ENCODE measurements at regions not wholly inside any gene's neighbourhood (a gene's known extent, or its start where the extent isn't known, plus 50 kb on each side); places are given as distances from the start of the nearest gene placed in this dataset.

DNA sequence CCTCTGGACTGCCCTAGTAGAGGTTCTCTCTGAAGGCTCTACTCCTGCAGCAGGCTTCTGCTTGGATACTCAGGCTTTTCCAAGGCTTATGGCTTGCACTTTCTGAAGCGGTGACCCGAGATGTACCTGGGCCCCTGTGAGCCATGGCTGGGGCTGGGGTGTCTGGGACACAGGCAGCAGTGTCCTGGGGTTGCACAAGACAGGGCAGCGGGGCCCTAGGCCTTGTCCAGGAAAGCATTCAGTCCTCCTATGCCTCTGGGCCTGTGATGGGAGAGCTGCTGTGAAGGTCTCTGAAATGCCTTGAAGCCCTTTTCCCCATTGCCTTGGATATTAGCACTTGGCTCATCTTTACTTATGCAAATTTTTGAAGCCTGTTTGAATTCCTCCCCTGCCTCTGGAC lies 192.2 kb downstream of the YTHDC2 start:
- TF ChIP-seq RAD21 (IDR thresholded peaks at IDR 0.05; ENCODE audit: low read length), result no peak
- TF ChIP-seq RCOR1 (IDR thresholded peaks at IDR 0.05; ENCODE audit: insufficient replicate concordance, low read length), result no peak
- no peak for TF ChIP-seq ELK1 (IDR thresholded peaks at IDR 0.05; ENCODE audit: borderline replicate concordance, low read depth, low read length)
- H3K4me1 ChIP-seq (ENCODE audit: control insufficient read depth, insufficient read depth, low read length), result no peaks in the 10 kb centered on the region
- no CpG with 5 or more reads among the region's 3 CpGs for WGBS, 2 experiments (ENCODE audit: extremely low coverage in 2 of 2, insufficient read length in 1 of 2)
- no peak overlapping the region for H4K91ac ChIP-seq (ENCODE audit: insufficient read depth, low read depth, low read length)
- H4K20me1 ChIP-seq (ENCODE audit: insufficient read depth, low read length), result no peaks in the 10 kb centered on the region
- no peak overlapping the region for H2BK15ac ChIP-seq (ENCODE audit: low read depth, low read length)
- H3K79me1 ChIP-seq (ENCODE audit: low read depth in 1 of 2, low read length in 2 of 2), result no peaks in the 10 kb centered on the region
- BruUV-seq (replicated peaks), result no TSS peak
- H3K9me3 ChIP-seq (ENCODE audit: control insufficient read depth, insufficient read depth, low read length), result 0 out of 2 replicates have a peak, but pooled peaks cover 2% of the 10 kb centered on the region
- CTCF ChIA-PET, result no interaction called here
- no peak overlapping the region for H3K27ac ChIP-seq (ENCODE audit: insufficient read depth, low read length)
- dilution Hi-C loops (cut with HindIII; ENCODE audit: low sequenced_read_pairs, unreplicated experiment) (no loop called here), intact Hi-C loops (cut with micrococcal nuclease) (no loop called here), in situ Hi-C loops (cut with MboI; ENCODE audit: low sequenced_read_pairs) (no loop called here)
- no peak overlapping the region for H2AFZ ChIP-seq (replicated peaks; ENCODE audit: low read length, poor library complexity)
- no peaks in the 10 kb centered on the region for H3K9me1 ChIP-seq (ENCODE audit: insufficient read depth, low read length)
- no peak for ATAC-seq (ENCODE audit: low read depth)
- H3K56ac ChIP-seq (ENCODE audit: extremely low read depth, insufficient read depth, low read length), result no peak overlapping the region
- DNase-seq, result no peak
- POLR2A ChIA-PET (ENCODE audit: unreplicated experiment), result no interaction called here
- no peaks in the 10 kb centered on the region for H3K36me3 ChIP-seq (ENCODE audit: control insufficient read depth, insufficient read depth, low read length)
- H4K5ac ChIP-seq (ENCODE audit: low read depth, low read length), result no peak overlapping the region
- no peak overlapping the region for H2BK20ac ChIP-seq (ENCODE audit: low read depth, low read length)
- H2BK120ac ChIP-seq (ENCODE audit: low read depth, low read length), result no peak overlapping the region
- no peak overlapping the region for H2AK9ac ChIP-seq (replicated peaks; ENCODE audit: low read depth, low read length, poor library complexity)
- H3K4ac ChIP-seq (ENCODE audit: low read depth, low read length), result no peak overlapping the region
- no peak overlapping the region for H3K4me3 ChIP-seq (ENCODE audit: insufficient read depth, low read depth, low read length)
- H3K4me2 ChIP-seq (ENCODE audit: low read depth, low read length), result no peak overlapping the region
- no peak overlapping the region for H3K23ac ChIP-seq (ENCODE audit: low read depth, low read length)
- no peak overlapping the region for H4K8ac ChIP-seq (ENCODE audit: low read depth in 2 of 2, low read length in 2 of 2)
- H2BK5ac ChIP-seq (ENCODE audit: low read depth, low read length, poor library complexity, severe bottlenecking), result no peak overlapping the region
- H3K27me3 ChIP-seq (ENCODE audit: control insufficient read depth, insufficient read depth, low read length), result no peaks in the 10 kb centered on the region
- H3K14ac ChIP-seq (replicated peaks; ENCODE audit: low read depth, low read length), result no peak overlapping the region
- H2AK5ac ChIP-seq (ENCODE audit: low read depth, low read length), result no peak overlapping the region
- no peak overlapping the region for H3K9ac ChIP-seq (ENCODE audit: low read depth, low read length)
- no peak overlapping the region for H3K18ac ChIP-seq (ENCODE audit: low read depth, low read length)
